ENCODE measurements at regions not wholly inside any gene's neighbourhood (a gene's known extent, or its start where the extent isn't known, plus 50 kb on each side); places are given as distances from the start of the nearest gene placed in this dataset.

DNA sequence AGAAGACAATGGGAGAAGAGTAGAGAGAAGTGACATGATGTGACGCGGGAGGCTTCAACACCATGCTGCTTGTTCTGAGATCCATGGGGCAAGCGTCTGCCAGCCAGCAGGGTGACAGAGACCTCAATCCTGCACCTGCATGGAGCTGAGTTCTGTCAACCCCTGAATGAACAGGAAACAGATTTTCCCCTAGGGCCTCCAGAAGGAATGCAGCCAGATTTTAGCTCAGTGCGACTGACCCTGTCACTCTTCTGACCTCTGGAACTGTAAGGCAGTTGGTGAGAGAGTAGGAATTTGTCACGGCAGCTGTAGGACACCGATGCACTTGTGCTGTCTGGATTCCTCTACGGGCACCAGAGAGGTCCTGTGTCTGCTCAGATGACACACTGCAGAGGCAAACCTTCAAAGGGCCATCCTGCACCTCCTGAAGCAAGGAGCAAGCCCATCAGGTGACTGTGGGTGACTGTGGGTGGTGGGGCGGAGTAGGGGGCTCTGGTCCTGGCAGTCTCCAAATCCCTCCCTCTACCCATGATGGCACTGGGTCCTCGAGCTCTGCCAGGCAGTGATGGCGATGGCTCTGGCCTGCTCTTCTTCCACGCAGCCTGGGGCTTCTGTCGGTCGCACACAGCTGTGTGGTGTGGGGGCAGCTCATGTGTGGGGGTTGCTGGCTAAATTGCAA lies 194.3 kb upstream of the TWIST2 start:
- no peak for DNase-seq (ENCODE audit: low read depth in 2 of 2)

GRCh38 chr2:238654479-238655197 lies 193.2 kb upstream of the TWIST2 start:
- DNase-seq (ENCODE audit: low read depth in 2 of 2): no peak

DNA sequence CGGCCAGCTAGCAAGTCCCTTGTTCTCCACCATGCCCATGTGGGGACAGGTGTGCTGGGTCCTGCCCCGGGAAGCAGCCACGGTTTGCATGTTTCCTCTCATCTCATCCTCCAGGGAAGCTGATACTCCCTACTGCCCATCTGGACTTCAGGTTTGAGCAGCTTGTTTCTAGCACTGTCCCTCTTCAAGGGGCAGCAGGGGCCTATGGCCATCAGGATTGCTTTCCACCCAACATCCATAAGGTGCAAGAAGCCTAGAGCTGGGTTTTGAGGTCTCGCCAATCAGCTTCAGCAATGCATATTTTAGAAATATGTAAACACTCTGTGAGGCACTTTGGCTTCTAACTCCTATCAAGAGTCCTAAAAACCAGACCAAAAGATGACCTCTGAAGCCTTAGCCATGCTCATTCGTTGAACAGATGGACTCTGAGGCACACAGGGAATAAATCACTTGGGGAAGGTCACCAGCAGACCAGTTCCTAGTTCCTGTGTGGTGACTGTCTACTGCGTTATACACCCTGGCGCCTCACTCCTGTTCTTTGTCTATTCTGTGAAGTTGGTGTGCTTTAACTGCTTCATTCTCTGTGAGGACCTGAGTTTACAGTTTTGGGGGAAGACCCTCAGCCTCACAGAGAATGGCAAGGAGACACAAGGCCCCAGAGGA lies 192.6 kb upstream of the TWIST2 start:
- DNase-seq (ENCODE audit: low read depth in 2 of 2): no peak

DNA sequence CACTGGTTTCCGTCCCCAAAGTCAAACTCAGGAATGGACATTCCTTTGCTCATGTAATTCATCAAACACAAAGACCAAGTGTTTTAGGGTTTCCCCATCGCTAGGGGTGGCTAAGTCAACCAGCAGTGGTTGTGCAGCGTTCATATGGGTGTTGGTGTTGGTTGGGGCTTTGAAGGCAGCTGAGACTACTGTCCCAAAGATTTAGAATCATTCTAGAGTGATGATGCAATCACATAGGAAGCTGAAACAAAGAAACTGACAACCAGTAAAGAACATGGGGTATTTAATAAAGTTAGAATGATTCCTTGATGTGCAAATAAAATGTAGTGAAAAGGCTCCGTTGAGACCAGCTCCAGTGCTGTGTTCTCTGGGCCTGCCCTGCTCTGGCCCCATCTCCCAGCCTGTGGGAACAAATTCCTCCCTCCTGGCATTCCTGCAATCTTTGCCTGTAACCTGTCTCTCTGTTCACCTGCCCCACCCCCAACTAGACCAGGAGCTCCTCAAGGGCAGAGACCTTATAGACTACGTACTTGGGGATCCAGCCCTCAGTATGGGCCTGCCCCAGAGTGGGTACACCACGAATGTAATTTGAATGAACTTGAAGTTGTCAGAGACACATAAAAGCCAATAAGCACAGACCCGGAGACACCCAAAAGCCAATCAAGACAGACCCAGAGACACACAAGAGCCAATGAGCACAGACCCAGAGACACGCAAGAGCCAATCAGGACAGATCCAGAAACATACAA lies 191.7 kb upstream of the TWIST2 start:
- DNase-seq (ENCODE audit: low read depth in 2 of 2): no peak

DNA sequence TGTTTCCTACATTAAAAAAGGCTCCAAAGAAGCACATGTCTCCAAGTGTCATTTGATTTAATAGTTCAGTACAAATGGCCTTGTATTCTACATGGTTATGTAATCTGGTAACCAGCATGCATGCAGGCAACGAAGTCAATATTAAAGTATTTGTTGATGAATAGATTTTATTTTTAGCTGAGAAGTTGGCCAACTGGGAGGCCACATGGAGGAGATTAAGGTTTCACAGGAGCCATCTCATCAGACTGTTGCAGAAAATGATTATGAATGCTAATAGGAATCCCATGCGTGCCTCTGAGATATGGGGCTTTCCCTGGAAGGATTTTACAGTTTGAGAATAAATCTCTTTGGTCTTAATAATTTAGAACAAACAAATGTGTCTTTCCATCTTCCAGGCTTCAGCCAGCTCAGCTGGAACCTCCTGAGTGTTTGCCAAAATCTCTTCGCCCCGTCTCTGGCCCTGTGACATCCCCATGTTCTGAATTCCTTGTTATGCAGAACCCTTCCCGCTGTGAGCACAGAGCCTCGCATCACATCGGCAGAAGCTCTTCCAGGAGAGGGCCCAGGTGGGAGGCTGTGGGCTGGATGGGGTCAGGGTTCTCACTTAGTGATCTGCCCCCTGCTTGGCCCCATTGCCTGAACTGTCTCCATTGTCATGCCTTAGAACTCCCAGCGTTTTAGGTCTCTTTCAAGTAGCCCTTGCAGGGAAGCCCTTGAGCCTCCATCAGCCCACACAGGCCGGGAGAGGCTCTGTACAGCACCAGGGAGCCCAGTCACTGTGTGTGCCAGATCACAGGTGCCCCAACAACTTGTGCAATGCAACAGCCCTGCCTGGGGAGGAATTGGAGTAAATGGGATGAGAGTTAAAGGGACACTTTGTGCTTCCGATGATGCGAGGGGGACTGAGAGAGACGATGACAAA lies 190.5 kb upstream of the TWIST2 start:
- DNase-seq (ENCODE audit: low read depth in 2 of 2): peak in 1 of 2 experiments; percentile 54

DNA sequence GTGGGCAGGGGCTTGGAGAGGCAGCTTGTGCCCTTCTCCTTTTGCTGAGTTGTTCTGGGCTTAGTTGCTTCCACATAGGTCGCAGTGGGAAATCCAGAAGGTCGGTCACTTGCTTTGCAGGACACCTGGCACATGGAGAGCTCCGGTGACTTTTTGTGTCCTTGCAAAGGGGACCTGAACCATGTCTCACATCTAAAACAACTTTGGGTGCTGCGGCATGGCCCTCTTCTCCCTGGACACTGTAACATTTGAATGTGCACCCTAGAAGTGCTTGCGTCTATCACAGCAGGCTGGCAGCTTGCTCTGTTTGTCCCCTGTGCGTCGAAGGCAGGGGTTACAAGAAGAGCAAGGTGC lies 189.9 kb upstream of the TWIST2 start:
- DNase-seq (ENCODE audit: low read depth in 2 of 2): no peak

- no peak for DNase-seq (ENCODE audit: low read depth in 2 of 2)
These were observed 189.1 kb upstream of the TWIST2 start for GRCh38 chr2:238658820-238659219.

DNA sequence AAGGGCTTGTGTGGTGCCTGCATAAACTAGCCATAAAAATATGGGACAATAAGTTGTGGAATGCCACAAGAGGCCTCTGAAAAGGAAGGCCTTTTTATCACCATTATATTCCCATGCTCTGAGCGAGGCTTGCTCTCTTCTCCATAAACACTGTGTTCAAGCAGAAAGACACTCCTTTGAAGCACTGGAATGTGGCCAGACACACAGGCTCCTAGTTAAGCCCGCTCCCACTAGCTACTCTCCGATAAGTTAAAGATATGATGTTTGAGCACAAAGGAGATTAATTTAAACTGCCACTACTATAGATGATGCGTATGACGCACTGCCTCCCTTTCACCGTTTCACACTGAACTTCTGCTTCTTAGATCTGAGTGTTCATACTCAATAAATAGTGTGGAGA lies 188.7 kb upstream of the TWIST2 start:
- DNase-seq (ENCODE audit: low read depth in 2 of 2): no peak

GRCh38 chr2:238663586-238663985 lies 184.3 kb upstream of the TWIST2 start:
- no peak for DNase-seq (ENCODE audit: low read depth in 2 of 2)

- DNase-seq (ENCODE audit: low read depth in 2 of 2): no peak
These were observed 182.0 kb upstream of the TWIST2 start for GRCh38 chr2:238665919-238666318.

GRCh38 chr2:238666543-238666942 lies 181.3 kb upstream of the TWIST2 start:
- DNase-seq (ENCODE audit: low read depth in 2 of 2): no peak

DNA sequence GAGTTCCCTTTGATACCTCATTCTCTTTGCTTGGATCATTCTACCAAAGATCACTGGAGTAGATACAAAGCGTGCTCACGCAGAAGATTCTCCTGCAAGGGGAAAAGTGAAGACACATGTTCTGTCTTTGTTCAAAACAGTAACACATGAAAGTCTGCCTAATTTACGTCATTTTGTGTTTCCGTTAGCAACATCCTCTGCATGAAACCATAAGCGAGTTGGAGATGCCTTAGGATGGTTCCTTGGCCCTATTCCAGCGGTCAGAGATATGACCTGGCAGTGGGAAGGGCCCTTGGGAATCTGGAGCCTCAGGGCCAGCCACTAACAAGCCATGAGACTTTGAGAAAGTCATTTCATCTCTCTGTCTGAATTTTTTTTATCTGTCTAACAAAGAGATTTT lies 180.9 kb upstream of the TWIST2 start:
- DNase-seq (ENCODE audit: low read depth in 2 of 2): peak in 1 of 2 experiments; percentile 53

GRCh38 chr2:238667639-238668038 lies 180.2 kb upstream of the TWIST2 start:
- no peak for DNase-seq (ENCODE audit: low read depth in 2 of 2)

- DNase-seq (ENCODE audit: low read depth in 2 of 2): no peak
These were observed 179.5 kb upstream of the TWIST2 start for GRCh38 chr2:238668426-238668825.

DNA sequence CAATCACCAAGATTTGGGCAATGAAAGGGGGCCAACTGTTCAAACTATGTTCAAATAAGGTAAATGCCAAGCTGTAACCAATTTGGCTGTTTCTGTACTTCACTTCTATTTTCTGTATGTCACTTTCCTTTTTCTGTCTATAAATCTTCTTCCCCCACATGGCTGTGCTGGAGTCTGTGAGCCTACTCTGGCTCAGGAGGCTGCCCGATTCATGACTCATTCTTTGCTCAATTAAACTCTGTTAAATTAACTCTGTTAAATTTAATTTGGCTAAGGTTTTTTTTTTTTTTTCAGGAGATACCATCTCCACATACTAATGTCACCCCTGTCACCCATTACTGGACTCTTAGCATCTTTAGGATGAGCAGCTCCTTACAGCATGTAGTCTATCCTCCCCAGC lies 178.8 kb upstream of the TWIST2 start:
- DNase-seq (ENCODE audit: low read depth in 2 of 2): no peak

DNA sequence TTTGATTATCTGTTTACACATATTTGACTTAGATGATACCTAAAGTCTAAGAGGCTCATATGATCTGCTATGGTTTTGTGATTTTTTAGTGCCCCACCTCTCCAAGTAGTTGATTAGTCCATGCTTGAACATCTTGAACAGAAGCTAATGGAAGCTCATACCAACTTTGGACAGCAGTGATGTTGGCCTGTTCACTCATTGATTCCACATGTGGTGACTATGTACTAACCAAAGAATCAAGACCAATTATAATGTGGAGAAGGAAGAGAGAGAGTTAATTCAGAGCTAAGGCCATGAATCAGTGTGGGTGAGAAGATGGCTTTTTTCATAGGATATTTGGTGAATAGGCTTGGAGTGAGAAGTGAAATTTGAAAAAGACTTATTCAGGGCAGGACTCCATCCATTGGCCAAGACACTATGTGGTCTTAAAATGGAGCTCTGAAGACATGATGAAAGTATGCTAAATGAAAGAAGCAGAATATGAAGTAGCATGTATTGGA lies 178.3 kb upstream of the TWIST2 start:
- no peak for DNase-seq (ENCODE audit: low read depth in 2 of 2)

DNA sequence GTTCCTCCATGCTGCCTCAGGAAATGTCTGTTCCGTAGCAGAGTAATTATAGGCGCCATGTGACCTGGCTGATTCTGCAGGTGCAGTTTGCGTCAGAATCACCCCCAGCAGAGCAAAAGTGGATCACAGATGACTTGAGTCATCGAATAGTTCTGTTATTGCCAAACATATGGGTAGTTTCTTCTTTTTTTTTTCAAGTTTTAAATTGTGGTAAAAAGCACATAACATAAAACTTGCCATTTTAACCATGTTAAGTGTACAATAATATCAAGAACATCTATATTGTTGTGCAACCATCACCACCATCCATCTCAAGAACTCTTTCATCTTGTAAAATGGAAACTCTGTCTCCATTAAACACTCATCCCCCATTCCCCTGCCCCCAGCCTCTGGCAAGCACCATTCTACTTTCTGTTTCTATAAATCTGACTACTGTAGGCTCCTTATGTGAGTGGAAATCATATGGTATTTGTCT lies 177.7 kb upstream of the TWIST2 start:
- peak; percentile 55 to 61 for DNase-seq (ENCODE audit: low read depth in 2 of 2)

DNA sequence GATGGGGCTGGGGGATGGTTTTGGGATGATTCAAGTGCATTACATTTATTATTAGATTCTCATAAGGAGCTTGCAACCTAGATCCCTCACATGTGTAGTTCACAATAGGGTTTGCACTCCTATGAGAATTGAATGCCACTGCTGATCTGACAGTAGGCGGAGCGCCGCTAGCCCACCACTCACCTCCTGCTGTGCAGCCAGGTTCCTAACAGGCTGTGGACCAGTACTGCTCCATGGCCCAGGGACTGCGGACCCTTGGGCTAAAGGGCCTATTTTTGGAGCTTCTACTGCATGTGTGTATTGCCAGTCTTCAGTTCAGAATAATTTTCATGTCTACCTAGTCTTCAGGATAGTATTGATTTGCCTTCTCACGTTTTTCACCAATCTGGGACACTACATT lies 165.3 kb upstream of the TWIST2 start:
- DNase-seq (ENCODE audit: low read depth in 2 of 2): no peak

DNA sequence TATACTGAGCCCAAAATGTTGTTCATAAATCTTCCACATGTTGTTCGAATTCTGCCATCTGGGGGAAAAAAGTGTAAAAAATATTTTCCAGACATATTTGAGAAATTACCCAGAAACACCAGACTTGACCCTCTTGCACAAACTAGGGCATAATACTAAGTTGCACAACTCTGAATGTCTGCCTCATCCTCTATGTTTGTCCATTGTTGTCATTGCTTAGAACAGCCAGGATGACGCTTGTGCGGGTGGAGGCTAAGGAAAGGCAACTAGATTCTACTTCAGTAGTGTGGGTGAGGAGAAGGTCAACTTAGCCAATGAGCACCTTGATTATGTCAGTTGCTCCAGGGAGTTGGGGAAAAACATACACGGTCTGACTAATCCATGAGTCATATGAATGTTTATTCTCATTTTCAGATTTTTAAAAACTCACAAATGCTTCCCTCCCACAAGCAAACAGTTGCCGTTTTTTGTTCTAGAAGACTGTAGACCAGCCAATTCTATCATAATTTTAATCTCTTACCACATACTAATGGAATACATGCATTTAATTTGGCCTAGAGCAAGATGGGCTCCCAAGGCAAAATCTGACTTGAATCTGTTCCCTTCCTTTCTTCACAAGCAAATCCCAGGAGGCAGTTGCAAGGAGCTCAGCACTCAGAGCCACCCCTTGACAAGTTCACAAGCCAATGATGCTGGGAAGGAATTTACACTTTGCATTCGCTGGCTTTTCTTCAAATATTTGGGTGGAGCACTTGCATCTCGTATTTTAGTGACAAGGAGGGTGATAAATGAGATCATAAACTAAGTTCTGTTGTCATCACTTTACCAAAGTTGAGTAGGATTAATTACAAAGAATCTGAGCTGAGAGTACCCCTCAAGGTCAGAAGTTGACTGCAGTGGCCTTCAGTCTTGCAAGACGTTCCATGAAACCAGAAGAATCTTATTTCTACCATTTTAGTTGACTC lies 163.2 kb upstream of the TWIST2 start:
- DNase-seq (ENCODE audit: low read depth in 2 of 2): peak; percentile 96

DNA sequence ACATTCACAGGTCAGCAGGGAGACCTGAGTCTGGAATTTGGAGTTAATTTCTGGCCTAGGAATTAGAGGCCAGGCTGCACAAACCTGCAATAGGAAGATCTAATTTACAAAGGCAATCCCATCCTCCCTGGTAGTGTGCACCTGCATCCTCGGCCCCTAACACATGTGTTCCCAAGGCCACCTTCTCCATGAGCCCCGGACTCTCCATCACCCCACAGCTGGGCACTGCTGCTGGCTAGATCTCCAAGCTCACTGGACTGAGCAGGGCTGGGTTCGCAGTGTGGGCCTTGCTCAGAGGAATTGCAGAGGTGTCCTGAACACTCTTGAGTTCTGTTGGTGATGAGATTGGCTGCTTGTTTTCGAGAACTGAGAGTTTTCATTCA lies 162.6 kb upstream of the TWIST2 start:
- DNase-seq (ENCODE audit: low read depth in 2 of 2): no peak

All from fibroblast of skin of left quadriceps (primary cell).